HEK293 (cell line): ENCODE measurements at regions not wholly inside any gene's neighbourhood (a gene's known extent, or its start where the extent isn't known, plus 50 kb on each side); places are given as distances from the start of the nearest gene placed in this dataset.

Experiments used
- YY2 ChIP-seq: fragments of 450-650 bp; formaldehyde crosslinking; IDR thresholded peaks from 2 replicates; pipeline ENCODE4 v1.5.1; 2016; ENCODE audit warnings: missing biosample characterization, missing genetic modification characterization
- ZNF274 ChIP-seq, 2 experiments: fragments of 200-500 bp in 1 of 2; fragments of 450-650 bp in 1 of 2; sonication (Bioruptor generic) in 1 of 2; formaldehyde crosslinking in 1 of 2; IDR thresholded peaks; 2 replicates each; pipeline versions ENCODE4 v1.5.1 to v1.6.1; 2014 to 2016; ENCODE audit warnings: borderline replicate concordance in 1 of 2, inconsistent platforms in 1 of 2, low read length in 1 of 2, missing biosample characterization in 1 of 2, missing genetic modification characterization in 1 of 2
- ZNF501 ChIP-seq: fragments of 450-650 bp; formaldehyde crosslinking; IDR thresholded peaks from 2 replicates; pipeline ENCODE4 v1.5.1; 2016; ENCODE audit warnings: missing biosample characterization, missing genetic modification characterization

DNA sequence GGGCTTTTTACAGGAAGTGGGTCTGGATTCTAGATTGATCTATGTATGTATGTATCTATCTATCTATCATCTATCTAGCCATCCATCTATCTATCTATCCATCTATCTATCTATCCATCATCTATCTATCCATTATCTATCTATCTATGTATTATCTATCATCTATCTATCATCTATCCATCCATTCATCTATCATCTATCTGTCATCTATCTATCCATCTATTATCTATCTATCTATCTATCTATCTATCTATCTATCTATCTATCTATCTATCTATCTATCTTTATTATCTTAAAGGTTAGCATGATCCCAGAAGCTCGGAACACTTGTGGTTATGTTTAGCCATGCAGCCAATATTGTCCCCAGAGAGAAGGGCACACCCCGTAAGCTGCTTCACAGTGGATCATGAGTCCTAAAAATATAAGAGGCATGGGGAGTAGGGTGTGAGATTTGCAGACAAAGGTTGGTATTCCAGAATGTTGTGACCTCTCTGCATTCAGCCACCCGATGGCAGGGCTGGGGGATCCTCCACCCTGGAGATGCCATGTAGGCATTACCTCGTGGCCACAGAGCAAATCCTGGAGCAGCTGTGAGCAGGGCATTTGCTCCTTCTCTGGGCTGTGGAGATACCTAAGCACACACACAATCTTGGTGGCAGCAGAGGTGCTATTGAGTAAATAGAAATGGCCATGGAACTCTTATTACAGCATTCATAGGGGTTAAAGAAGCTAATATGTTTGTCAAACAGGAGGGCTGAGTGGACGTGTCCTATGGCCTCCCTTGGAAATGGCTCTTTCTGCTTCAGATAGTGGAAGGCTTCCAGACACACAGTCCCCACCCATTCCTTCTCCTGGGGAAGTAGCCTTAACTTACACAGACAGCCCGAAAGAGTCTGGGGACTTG lies 310.0 kb upstream of the TSHZ3 start:
- no peak for TF ChIP-seq YY2 (tag by site-specific recombination)
- TF ChIP-seq ZNF274 (IDR thresholded peaks at IDR 0.05; ENCODE audit: low read length), result no peak
- TF ChIP-seq ZNF274 (tag by site-specific recombination; IDR thresholded peaks at IDR 0.05; ENCODE audit: borderline replicate concordance), result no peak
- TF ChIP-seq ZNF501 (tag by site-specific recombination), result no peak
